PC-9 (cell line): ENCODE measurements at regions not wholly inside any gene's neighbourhood (a gene's known extent, or its start where the extent isn't known, plus 50 kb on each side); places are given as distances from the start of the nearest gene placed in this dataset.

Experiments
- CTCF ChIP-seq: fragments of 200-600 bp; sonication (generic); conservative IDR thresholded peaks from 2 replicates; pipeline ENCODE4 v1.6.1; 2017; ENCODE audit warnings: mixed run types, antibody characterized with exemption, mild to moderate bottlenecking, moderate library complexity
- EZH2 ChIP-seq: fragments of 200-600 bp; sonication (generic); IDR thresholded peaks from 2 replicates; pipeline ENCODE4 v1.8.0; 2017; ENCODE audit warnings: antibody characterized with exemption, low read depth

DNA sequence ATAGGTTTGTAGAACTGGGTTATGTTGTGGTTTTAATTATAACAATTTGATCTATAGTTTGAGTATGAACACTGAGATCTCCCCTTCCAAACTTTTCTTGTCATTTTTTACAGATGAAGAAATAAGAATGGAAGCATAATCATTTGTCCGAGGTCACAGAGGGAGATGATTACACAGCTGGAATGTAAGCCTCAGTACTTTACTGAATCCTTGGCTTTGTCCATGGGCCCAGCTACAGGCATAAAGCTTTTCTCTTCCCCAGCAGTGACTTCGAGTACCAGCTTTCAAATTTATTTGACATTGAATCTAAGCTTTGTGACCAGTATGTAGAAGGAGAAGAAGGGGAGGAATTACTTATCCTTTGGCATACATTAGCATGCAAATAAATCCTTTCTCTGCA is 80.9 kb upstream of the DCBLD2 start:
- no peak for TF ChIP-seq CTCF
- TF ChIP-seq EZH2, result no peak
